Loucy (cell line): ENCODE measurements at regions not wholly inside any gene's neighbourhood (a gene's known extent, or its start where the extent isn't known, plus 50 kb on each side); places are given as distances from the start of the nearest gene placed in this dataset.

Source experiments
- EZH2phosphoT487 ChIP-seq: fragments of 200-600 bp; IDR thresholded peaks from 2 replicates; pipeline ENCODE4 v1.6.1; 2018; ENCODE audit warnings: antibody characterized with exemption, mild to moderate bottlenecking, moderate library complexity, borderline replicate concordance
- TF ChIP-seq, protein P1 (sequence below): fragments of 200-600 bp; sonication (generic); conservative IDR thresholded peaks from 2 replicates; pipeline ENCODE4 v1.5.1; 2014; ENCODE audit warnings: mild to moderate bottlenecking, antibody characterized with exemption, low read length

DNA sequence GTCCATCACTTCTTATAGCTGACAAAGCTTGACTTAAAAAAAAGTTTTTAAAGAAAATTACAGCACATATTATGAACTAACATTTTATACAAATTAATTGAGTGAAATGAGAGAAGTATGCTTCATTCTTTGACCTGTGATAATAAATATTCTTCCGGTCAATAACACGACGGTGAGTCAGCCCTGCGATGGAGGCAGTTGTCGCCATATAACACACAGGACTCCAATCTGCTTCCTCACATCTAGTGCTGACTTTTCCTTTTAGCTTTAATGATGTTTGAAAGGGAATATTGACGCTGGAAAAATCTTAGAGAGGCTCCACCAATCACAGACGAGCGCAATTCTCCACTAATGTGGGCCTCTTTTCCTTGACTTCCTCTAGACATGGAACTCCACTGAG, 166.9 kb upstream of the C1orf21 start:
- TF ChIP-seq, protein P1, sequence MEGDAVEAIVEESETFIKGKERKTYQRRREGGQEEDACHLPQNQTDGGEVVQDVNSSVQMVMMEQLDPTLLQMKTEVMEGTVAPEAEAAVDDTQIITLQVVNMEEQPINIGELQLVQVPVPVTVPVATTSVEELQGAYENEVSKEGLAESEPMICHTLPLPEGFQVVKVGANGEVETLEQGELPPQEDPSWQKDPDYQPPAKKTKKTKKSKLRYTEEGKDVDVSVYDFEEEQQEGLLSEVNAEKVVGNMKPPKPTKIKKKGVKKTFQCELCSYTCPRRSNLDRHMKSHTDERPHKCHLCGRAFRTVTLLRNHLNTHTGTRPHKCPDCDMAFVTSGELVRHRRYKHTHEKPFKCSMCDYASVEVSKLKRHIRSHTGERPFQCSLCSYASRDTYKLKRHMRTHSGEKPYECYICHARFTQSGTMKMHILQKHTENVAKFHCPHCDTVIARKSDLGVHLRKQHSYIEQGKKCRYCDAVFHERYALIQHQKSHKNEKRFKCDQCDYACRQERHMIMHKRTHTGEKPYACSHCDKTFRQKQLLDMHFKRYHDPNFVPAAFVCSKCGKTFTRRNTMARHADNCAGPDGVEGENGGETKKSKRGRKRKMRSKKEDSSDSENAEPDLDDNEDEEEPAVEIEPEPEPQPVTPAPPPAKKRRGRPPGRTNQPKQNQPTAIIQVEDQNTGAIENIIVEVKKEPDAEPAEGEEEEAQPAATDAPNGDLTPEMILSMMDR, result no peak
- no peak for TF ChIP-seq EZH2phosphoT487
